ENCODE measurements at regions not wholly inside any gene's neighbourhood (a gene's known extent, or its start where the extent isn't known, plus 50 kb on each side); places are given as distances from the start of the nearest gene placed in this dataset.

- TF ChIP-seq LEF1 (IDR thresholded peaks at IDR 0.05; ENCODE audit: borderline replicate concordance) (no peak), FOXM1 (IDR thresholded peaks at IDR 0.05; ENCODE audit: borderline replicate concordance) (no peak), SP1 (IDR thresholded peaks at IDR 0.05) (no peak), SUZ12 (IDR thresholded peaks at IDR 0.05) (no peak), ELF4 (IDR thresholded peaks at IDR 0.05) (no peak), FOXK2 (IDR thresholded peaks at IDR 0.05) (no peak), NFRKB (IDR thresholded peaks at IDR 0.05) (no peak), BHLHE40 (IDR thresholded peaks at IDR 0.05; ENCODE audit: borderline replicate concordance) (no peak), CTBP1 (IDR thresholded peaks at IDR 0.05; ENCODE audit: borderline replicate concordance) (no peak), TARDBP (IDR thresholded peaks at IDR 0.05) (no peak), PKNOX1 (IDR thresholded peaks at IDR 0.05) (no peak)
These were observed 158.6 kb downstream of the C5orf15 start for GRCh38 chr5:133809801-133810200.

Data from HEK293T (cell line).